ENCODE measurements at regions not wholly inside any gene's neighbourhood (a gene's known extent, or its start where the extent isn't known, plus 50 kb on each side); places are given as distances from the start of the nearest gene placed in this dataset.
"Not testable (repeated sequence)": the region's sequence is repeated elsewhere in the genome, so short reads cannot be mapped to it uniquely, and the experiment has no call there.

GRCh38 chr1:232569554-232569921 is 60.4 kb downstream of the SIPA1L2 start:
- not testable (repeated sequence) for H3K4me3 ChIP-seq (ENCODE audit: insufficient read depth, low read depth, low read length, poor library complexity, severe bottlenecking); H3K27ac ChIP-seq (ENCODE audit: insufficient read depth, low read length, poor library complexity, severe bottlenecking); H3K4me1 ChIP-seq (ENCODE audit: control insufficient read depth, insufficient read depth, low read length, poor library complexity, severe bottlenecking); DNase-seq; H3K36me3 ChIP-seq (ENCODE audit: control insufficient read depth, insufficient read depth, low read length); H3K9me3 ChIP-seq (ENCODE audit: control insufficient read depth, low read length); H3K27me3 ChIP-seq (replicated peaks; ENCODE audit: control insufficient read depth, insufficient read depth, low read length, poor library complexity, severe bottlenecking)

DNA sequence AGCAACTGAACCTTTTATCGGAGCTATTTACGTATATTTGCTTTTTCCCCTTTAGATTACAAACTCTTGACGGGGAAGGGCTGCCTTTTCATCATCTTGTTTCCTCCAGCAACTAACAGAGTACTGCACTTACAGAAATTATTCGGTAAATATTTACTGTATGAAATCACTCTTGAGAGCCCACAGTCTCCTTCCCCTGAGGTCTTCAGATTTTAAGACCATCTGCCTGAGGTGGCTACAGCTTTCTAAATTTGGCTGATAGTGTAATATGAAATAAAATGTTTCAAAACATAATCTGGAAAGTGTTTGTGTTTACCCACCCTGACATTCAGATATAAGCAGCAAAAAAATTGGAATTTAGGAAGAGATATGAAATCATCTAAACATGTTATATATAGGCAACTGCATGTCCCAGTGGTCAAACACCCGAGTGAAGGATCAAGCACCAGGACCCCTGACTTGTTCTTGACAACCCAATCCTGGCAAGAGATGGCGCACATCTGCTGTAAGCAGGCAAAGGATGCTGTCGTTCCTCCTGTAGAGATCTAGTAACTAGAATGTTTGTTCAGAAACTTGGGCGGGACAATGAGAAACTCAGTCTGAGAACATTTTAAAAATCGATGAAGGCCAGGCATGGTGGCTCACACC is 60.9 kb downstream of the SIPA1L2 start:
- no peaks in the 10 kb centered on the region for H3K36me3 ChIP-seq (ENCODE audit: control insufficient read depth, insufficient read depth, low read length)
- DNase-seq = no peak
- H3K4me3 ChIP-seq (ENCODE audit: insufficient read depth, low read depth, low read length, poor library complexity, severe bottlenecking) = no peak overlapping the region
- no peaks in the 10 kb centered on the region for H3K9me3 ChIP-seq (ENCODE audit: control insufficient read depth, low read length)
- H3K27me3 ChIP-seq (replicated peaks; ENCODE audit: control insufficient read depth, insufficient read depth, low read length, poor library complexity, severe bottlenecking) = no peaks in the 10 kb centered on the region
- no peak overlapping the region for H3K27ac ChIP-seq (ENCODE audit: insufficient read depth, low read length, poor library complexity, severe bottlenecking)
- no peaks in the 10 kb centered on the region for H3K4me1 ChIP-seq (ENCODE audit: control insufficient read depth, insufficient read depth, low read length, poor library complexity, severe bottlenecking)

GRCh38 chr1:232568331-232568852 is 61.5 kb downstream of the SIPA1L2 start:
- Histone ChIP-seq H3K4me3 (ENCODE audit: insufficient read depth, low read depth, low read length, poor library complexity, severe bottlenecking) (no peak overlapping the region), H3K27me3 (replicated peaks; ENCODE audit: control insufficient read depth, insufficient read depth, low read length, poor library complexity, severe bottlenecking) (no peaks in the 10 kb centered on the region), H3K36me3 (ENCODE audit: control insufficient read depth, insufficient read depth, low read length) (no peaks in the 10 kb centered on the region), H3K27ac (ENCODE audit: insufficient read depth, low read length, poor library complexity, severe bottlenecking) (no peak overlapping the region), H3K9me3 (ENCODE audit: control insufficient read depth, low read length) (no peaks in the 10 kb centered on the region), H3K4me1 (ENCODE audit: control insufficient read depth, insufficient read depth, low read length, poor library complexity, severe bottlenecking) (no peaks in the 10 kb centered on the region)
- DNase-seq = no peak

DNA sequence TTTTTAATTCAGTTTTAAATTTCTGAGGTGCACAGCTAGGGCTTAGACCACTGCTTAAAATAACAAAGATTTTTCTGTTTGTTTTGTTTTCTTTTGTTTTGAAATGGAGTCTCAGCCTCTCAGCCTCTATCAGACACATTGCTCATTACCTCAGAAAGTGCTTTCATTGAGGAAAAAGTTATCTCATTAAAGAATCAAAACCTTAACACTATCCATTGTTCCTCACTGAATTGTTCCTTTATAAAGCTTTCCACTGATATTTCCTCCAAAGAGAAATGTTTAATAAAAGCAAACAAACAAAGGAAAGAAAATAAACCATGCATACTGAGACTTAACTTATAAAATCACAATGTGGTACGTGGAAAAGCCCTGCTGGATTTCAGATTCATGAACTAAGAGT is 63.8 kb downstream of the SIPA1L2 start:
- H3K27ac ChIP-seq (ENCODE audit: insufficient read depth, low read length, poor library complexity, severe bottlenecking) = no peak overlapping the region
- H3K9me3 ChIP-seq (ENCODE audit: control insufficient read depth, low read length) = no peaks in the 10 kb centered on the region

DNA sequence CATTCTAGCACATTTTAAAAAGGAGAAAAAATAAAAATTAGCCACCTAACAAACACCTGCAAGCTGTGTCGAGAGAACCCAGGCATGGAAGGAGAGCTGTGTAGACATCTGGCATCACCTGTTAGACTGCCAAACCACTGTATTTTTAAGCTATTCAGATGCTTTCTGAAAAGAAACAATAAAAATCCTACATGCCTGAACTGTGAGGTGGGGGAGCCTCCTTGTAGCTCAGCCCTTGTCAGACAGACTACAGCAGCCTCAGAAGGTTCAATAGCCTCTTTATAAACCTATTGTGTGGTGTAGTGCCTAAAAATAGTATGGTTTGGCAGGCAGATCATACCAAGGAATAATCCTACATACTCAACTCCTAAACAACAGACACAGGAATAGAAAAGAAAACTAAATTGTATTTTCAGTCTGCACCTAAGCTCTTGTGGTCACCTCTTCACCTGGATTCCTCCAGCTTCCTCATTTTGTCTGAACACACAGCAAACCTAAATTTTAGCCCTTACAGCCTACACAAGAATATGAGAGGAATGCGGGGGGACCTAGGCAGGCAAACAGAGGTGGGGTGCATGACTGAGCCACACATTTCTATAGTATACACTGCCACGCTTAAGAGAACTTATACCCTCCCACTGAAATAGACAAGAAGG is 67.0 kb downstream of the SIPA1L2 start:
- no peak overlapping the region for H3K4me3 ChIP-seq (ENCODE audit: insufficient read depth, low read depth, low read length, poor library complexity, severe bottlenecking)
- no peaks in the 10 kb centered on the region for H3K9me3 ChIP-seq (ENCODE audit: control insufficient read depth, low read length)
- H3K27ac ChIP-seq (ENCODE audit: insufficient read depth, low read length, poor library complexity, severe bottlenecking) = no peak overlapping the region
- H3K4me1 ChIP-seq (ENCODE audit: control insufficient read depth, insufficient read depth, low read length, poor library complexity, severe bottlenecking) = no peaks in the 10 kb centered on the region
- DNase-seq = no peak
- no peaks in the 10 kb centered on the region for H3K27me3 ChIP-seq (replicated peaks; ENCODE audit: control insufficient read depth, insufficient read depth, low read length, poor library complexity, severe bottlenecking)
- H3K36me3 ChIP-seq (ENCODE audit: control insufficient read depth, insufficient read depth, low read length) = no peaks in the 10 kb centered on the region

More for the DNA sequence above, 63.8 kb downstream of the SIPA1L2 start:
- Histone ChIP-seq H3K4me3 (ENCODE audit: insufficient read depth, low read depth, low read length, poor library complexity, severe bottlenecking) (no peak overlapping the region), H3K4me1 (ENCODE audit: control insufficient read depth, insufficient read depth, low read length, poor library complexity, severe bottlenecking) (no peaks in the 10 kb centered on the region), H3K27me3 (replicated peaks; ENCODE audit: control insufficient read depth, insufficient read depth, low read length, poor library complexity, severe bottlenecking) (no peaks in the 10 kb centered on the region), H3K36me3 (ENCODE audit: control insufficient read depth, insufficient read depth, low read length) (no peaks in the 10 kb centered on the region)
- DNase-seq = no peak

DNA sequence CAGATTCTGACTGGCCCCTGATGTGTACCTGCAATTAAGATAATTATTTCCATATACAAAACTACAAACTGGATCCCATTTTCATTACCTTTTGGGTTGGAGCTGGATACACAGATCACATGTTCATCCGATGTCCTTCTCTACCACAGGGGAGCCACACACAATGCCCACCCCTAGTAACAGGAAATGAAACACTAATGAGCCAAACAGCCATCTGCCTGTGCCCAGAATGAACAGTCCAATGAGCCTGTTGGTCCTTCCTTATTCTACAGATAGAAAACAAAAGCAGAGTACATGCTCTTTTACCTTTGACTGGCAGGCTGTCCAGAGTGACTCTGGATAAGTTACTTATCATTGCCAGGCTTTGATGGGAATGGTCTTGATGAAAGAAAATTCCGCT is 68.6 kb downstream of the SIPA1L2 start:
- Histone ChIP-seq H3K27ac (ENCODE audit: insufficient read depth, low read length, poor library complexity, severe bottlenecking) (no peak overlapping the region), H3K4me1 (ENCODE audit: control insufficient read depth, insufficient read depth, low read length, poor library complexity, severe bottlenecking) (no peaks in the 10 kb centered on the region), H3K9me3 (ENCODE audit: control insufficient read depth, low read length) (no peaks in the 10 kb centered on the region), H3K27me3 (replicated peaks; ENCODE audit: control insufficient read depth, insufficient read depth, low read length, poor library complexity, severe bottlenecking) (no peaks in the 10 kb centered on the region), H3K4me3 (ENCODE audit: insufficient read depth, low read depth, low read length, poor library complexity, severe bottlenecking) (no peak overlapping the region), H3K36me3 (ENCODE audit: control insufficient read depth, insufficient read depth, low read length) (no peaks in the 10 kb centered on the region)
- DNase-seq = no peak

DNA sequence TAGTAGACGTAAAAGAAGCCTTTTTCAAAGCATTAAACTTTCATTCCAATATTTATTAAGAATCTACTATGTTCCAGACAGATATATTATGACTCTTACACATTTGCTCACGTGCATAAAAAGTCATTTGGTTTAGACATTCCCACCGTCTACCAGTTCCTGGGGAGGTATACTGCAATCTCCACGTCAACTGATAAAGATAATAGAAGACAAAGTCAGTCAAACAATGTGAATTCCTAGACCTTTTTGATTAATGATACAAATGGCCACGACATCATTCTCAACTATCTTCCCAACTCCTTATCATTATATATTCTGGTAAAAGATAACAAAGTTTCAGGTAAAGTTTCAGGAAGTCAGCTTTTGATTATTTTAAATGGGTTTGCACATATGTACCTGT is 69.0 kb downstream of the SIPA1L2 start:
- Histone ChIP-seq H3K4me1 (ENCODE audit: control insufficient read depth, insufficient read depth, low read length, poor library complexity, severe bottlenecking) (no peaks in the 10 kb centered on the region), H3K9me3 (ENCODE audit: control insufficient read depth, low read length) (no peaks in the 10 kb centered on the region), H3K27me3 (replicated peaks; ENCODE audit: control insufficient read depth, insufficient read depth, low read length, poor library complexity, severe bottlenecking) (no peaks in the 10 kb centered on the region), H3K4me3 (ENCODE audit: insufficient read depth, low read depth, low read length, poor library complexity, severe bottlenecking) (no peak overlapping the region), H3K36me3 (ENCODE audit: control insufficient read depth, insufficient read depth, low read length) (no peaks in the 10 kb centered on the region), H3K27ac (ENCODE audit: insufficient read depth, low read length, poor library complexity, severe bottlenecking) (no peak overlapping the region)
- DNase-seq = no peak

GRCh38 chr1:232558954-232559353 is 71.0 kb downstream of the SIPA1L2 start:
- Histone ChIP-seq H3K27me3 (replicated peaks; ENCODE audit: control insufficient read depth, insufficient read depth, low read length, poor library complexity, severe bottlenecking) (no peaks in the 10 kb centered on the region), H3K4me3 (ENCODE audit: insufficient read depth, low read depth, low read length, poor library complexity, severe bottlenecking) (no peak overlapping the region), H3K36me3 (ENCODE audit: control insufficient read depth, insufficient read depth, low read length) (no peaks in the 10 kb centered on the region), H3K9me3 (ENCODE audit: control insufficient read depth, low read length) (no peaks in the 10 kb centered on the region), H3K4me1 (ENCODE audit: control insufficient read depth, insufficient read depth, low read length, poor library complexity, severe bottlenecking) (no peaks in the 10 kb centered on the region), H3K27ac (ENCODE audit: insufficient read depth, low read length, poor library complexity, severe bottlenecking) (no peak overlapping the region)
- DNase-seq = no peak

- Histone ChIP-seq H3K9me3 (ENCODE audit: control insufficient read depth, low read length) (no peaks in the 10 kb centered on the region), H3K27me3 (replicated peaks; ENCODE audit: control insufficient read depth, insufficient read depth, low read length, poor library complexity, severe bottlenecking) (no peaks in the 10 kb centered on the region), H3K4me3 (ENCODE audit: insufficient read depth, low read depth, low read length, poor library complexity, severe bottlenecking) (no peak overlapping the region), H3K4me1 (ENCODE audit: control insufficient read depth, insufficient read depth, low read length, poor library complexity, severe bottlenecking) (no peaks in the 10 kb centered on the region), H3K36me3 (ENCODE audit: control insufficient read depth, insufficient read depth, low read length) (no peaks in the 10 kb centered on the region), H3K27ac (ENCODE audit: insufficient read depth, low read length, poor library complexity, severe bottlenecking) (no peak overlapping the region)
- no peak for DNase-seq
Observed at GRCh38 chr1:232557502-232558191, 72.3 kb downstream of the SIPA1L2 start.

GRCh38 chr1:232557096-232557495 is 72.8 kb downstream of the SIPA1L2 start:
- H3K36me3 ChIP-seq (ENCODE audit: control insufficient read depth, insufficient read depth, low read length) = no peaks in the 10 kb centered on the region
- no peak overlapping the region for H3K4me3 ChIP-seq (ENCODE audit: insufficient read depth, low read depth, low read length, poor library complexity, severe bottlenecking)
- H3K27ac ChIP-seq (ENCODE audit: insufficient read depth, low read length, poor library complexity, severe bottlenecking) = no peak overlapping the region
- H3K9me3 ChIP-seq (ENCODE audit: control insufficient read depth, low read length) = no peaks in the 10 kb centered on the region
- H3K27me3 ChIP-seq (replicated peaks; ENCODE audit: control insufficient read depth, insufficient read depth, low read length, poor library complexity, severe bottlenecking) = no peaks in the 10 kb centered on the region
- no peak for DNase-seq
- no peaks in the 10 kb centered on the region for H3K4me1 ChIP-seq (ENCODE audit: control insufficient read depth, insufficient read depth, low read length, poor library complexity, severe bottlenecking)
